ENCODE measurements at regions not wholly inside any gene's neighbourhood (a gene's known extent, or its start where the extent isn't known, plus 50 kb on each side); places are given as distances from the start of the nearest gene placed in this dataset.
"Not testable (repeated sequence)": the region's sequence is repeated elsewhere in the genome, so short reads cannot be mapped to it uniquely, and the experiment has no call there.

- not testable (repeated sequence) for DNase-seq
These were observed 146.1 kb downstream of the ZNF92 start for GRCh38 chr7:65519751-65520150.

- DNase-seq = not testable (repeated sequence)
These were observed 172.0 kb downstream of the ZNF92 start for GRCh38 chr7:65545465-65546161.

GRCh38 chr7:65549589-65550443 lies 176.2 kb downstream of the ZNF92 start:
- not testable (repeated sequence) for DNase-seq

GRCh38 chr7:65550444-65550809 lies 176.8 kb downstream of the ZNF92 start:
- not testable (repeated sequence) for DNase-seq

- not testable (repeated sequence) for DNase-seq
These were observed 177.4 kb downstream of the ZNF92 start for GRCh38 chr7:65551042-65551441.

GRCh38 chr7:65554553-65555476 lies 181.2 kb downstream of the ZNF92 start:
- not testable (repeated sequence) for DNase-seq

- peak; percentile 29 for DNase-seq
These were observed 184.9 kb downstream of the ZNF92 start for GRCh38 chr7:65558584-65558983.

- not testable (repeated sequence) for DNase-seq
These were observed 188.2 kb downstream of the ZNF92 start for GRCh38 chr7:65561786-65562372.

- DNase-seq = not testable (repeated sequence)
These were observed 188.9 kb downstream of the ZNF92 start for GRCh38 chr7:65562522-65562921.

- not testable (repeated sequence) for DNase-seq
These were observed 189.7 kb downstream of the ZNF92 start for GRCh38 chr7:65563333-65563732.

- DNase-seq = not testable (repeated sequence)
These were observed 194.6 kb downstream of the ZNF92 start for GRCh38 chr7:65568226-65568625.

- DNase-seq = not testable (repeated sequence)
These were observed 197.3 kb downstream of the ZNF92 start for GRCh38 chr7:65570990-65571389.

GRCh38 chr7:65572581-65572980 lies 198.9 kb downstream of the ZNF92 start:
- DNase-seq = not testable (repeated sequence)

- not testable (repeated sequence) for DNase-seq
These were observed 202.7 kb downstream of the ZNF92 start for GRCh38 chr7:65576370-65576769.

GRCh38 chr7:65582518-65583119 lies 209.0 kb downstream of the ZNF92 start:
- not testable (repeated sequence) for DNase-seq

GRCh38 chr7:65602495-65602894 lies 228.8 kb downstream of the ZNF92 start:
- DNase-seq = not testable (repeated sequence)

- DNase-seq = no peak
These were observed 235.5 kb downstream of the ZNF92 start for GRCh38 chr7:65609131-65609530.

- DNase-seq = not testable (repeated sequence)
These were observed 240.1 kb downstream of the ZNF92 start for GRCh38 chr7:65613644-65614289.

- not testable (repeated sequence) for DNase-seq
These were observed 242.5 kb downstream of the ZNF92 start for GRCh38 chr7:65616111-65616510.

- DNase-seq = not testable (repeated sequence)
These were observed 246.6 kb downstream of the ZNF92 start for GRCh38 chr7:65620216-65620615.

- DNase-seq = peak; percentile 43
These were observed 248.0 kb downstream of the ZNF92 start for GRCh38 chr7:65621580-65622201.
